Frontal cortex (tissue), 3 donors: ENCODE measurements at regions not wholly inside any gene's neighbourhood (a gene's known extent, or its start where the extent isn't known, plus 50 kb on each side); places are given as distances from the start of the nearest gene placed in this dataset.
"Not testable (repeated sequence)": the region's sequence is repeated elsewhere in the genome, so short reads cannot be mapped to it uniquely, and the experiment has no call there.

Experiments used
- DNase-seq, 2 donors: peaks; one replicate each; pipeline ENCODE4 v3.0.0; 2012; ENCODE audit warnings: low spot score in 2 of 2
- FAIRE-seq: peaks from 2 replicates; lab custom pipeline; 2012; peaks lifted over from hg19 to GRCh38; lab: Jason Lieb, UNC
- donor health status: control.
- donor health status: control.
- donor health status: control.

GRCh38 chr2:185980944-185981343 is 242.3 kb downstream of the FSIP2 start:
- FAIRE-seq (no peak), DNase-seq (no peak)

- FAIRE-seq (no peak), DNase-seq (no peak)
Observed at GRCh38 chr2:185984670-185985069, 246.1 kb downstream of the FSIP2 start.

GRCh38 chr2:185988907-185989306 is 250.3 kb downstream of the FSIP2 start:
- not testable (repeated sequence) for FAIRE-seq, DNase-seq

- FAIRE-seq (no peak), DNase-seq (no peak)
Observed at GRCh38 chr2:185990861-185991525, 252.4 kb downstream of the FSIP2 start.

GRCh38 chr2:185998562-185999070 is 260.0 kb downstream of the FSIP2 start:
- DNase-seq, result no peak
- FAIRE-seq, result no peak

GRCh38 chr2:186009341-186009740 is 270.7 kb downstream of the FSIP2 start:
- no peak for FAIRE-seq
- DNase-seq, result no peak

GRCh38 chr2:186017278-186017677 is 278.7 kb downstream of the FSIP2 start:
- no peak for FAIRE-seq
- no peak for DNase-seq

- no peak for FAIRE-seq
- DNase-seq, result no peak
Observed at GRCh38 chr2:186024921-186025320, 286.3 kb downstream of the FSIP2 start.

GRCh38 chr2:186027922-186028321 is 289.3 kb downstream of the FSIP2 start:
- no peak for DNase-seq
- no peak for FAIRE-seq

- no peak for FAIRE-seq
- DNase-seq, result no peak
Observed at GRCh38 chr2:186031229-186031628, 292.6 kb downstream of the FSIP2 start.

GRCh38 chr2:186032102-186032738 is 293.6 kb downstream of the FSIP2 start:
- DNase-seq (no peak), FAIRE-seq (no peak)

- FAIRE-seq, result no peak
- DNase-seq, result no peak
Observed at GRCh38 chr2:186032930-186033329, 294.3 kb downstream of the FSIP2 start.

GRCh38 chr2:186033541-186033940 is 294.9 kb downstream of the FSIP2 start:
- DNase-seq, result no peak
- FAIRE-seq, result no peak

- FAIRE-seq, result no peak
- DNase-seq, result no peak
Observed at GRCh38 chr2:186036862-186037449, 298.4 kb downstream of the FSIP2 start.

- DNase-seq (no peak), FAIRE-seq (no peak)
Observed at GRCh38 chr2:186042207-186043028, 303.8 kb downstream of the FSIP2 start.

GRCh38 chr2:186044761-186045160 is 306.2 kb downstream of the FSIP2 start:
- DNase-seq (no peak), FAIRE-seq (no peak)

GRCh38 chr2:186052930-186053329 is 314.3 kb downstream of the FSIP2 start:
- FAIRE-seq (no peak), DNase-seq (no peak)

- DNase-seq, result no peak
Observed at GRCh38 chr2:186058614-186059013, 320.0 kb downstream of the FSIP2 start.

GRCh38 chr2:186059096-186059495 is 320.5 kb downstream of the FSIP2 start:
- FAIRE-seq (no peak), DNase-seq (peak in 1 of 2 donors; percentile 3)

More at GRCh38 chr2:186058614-186059013, 320.0 kb downstream of the FSIP2 start:
- FAIRE-seq, result no peak

- FAIRE-seq (no peak), DNase-seq (no peak)
Observed at GRCh38 chr2:186060744-186061440, 322.3 kb downstream of the FSIP2 start.
